SH-SY5Y (cell line): ENCODE measurements at regions not wholly inside any gene's neighbourhood (a gene's known extent, or its start where the extent isn't known, plus 50 kb on each side); places are given as distances from the start of the nearest gene placed in this dataset.

ENCODE experiments used
- GATA2 ChIP-seq: IDR thresholded peaks from 2 replicates; pipeline ENCODE4 v1.6.1; 2011; ENCODE audit warnings: mild to moderate bottlenecking, low read depth, low read length
- GATA3 ChIP-seq: IDR thresholded peaks from 2 replicates; pipeline ENCODE4 v1.6.1; 2011; ENCODE audit warnings: low read depth, mild to moderate bottlenecking, low read length, moderate library complexity

DNA sequence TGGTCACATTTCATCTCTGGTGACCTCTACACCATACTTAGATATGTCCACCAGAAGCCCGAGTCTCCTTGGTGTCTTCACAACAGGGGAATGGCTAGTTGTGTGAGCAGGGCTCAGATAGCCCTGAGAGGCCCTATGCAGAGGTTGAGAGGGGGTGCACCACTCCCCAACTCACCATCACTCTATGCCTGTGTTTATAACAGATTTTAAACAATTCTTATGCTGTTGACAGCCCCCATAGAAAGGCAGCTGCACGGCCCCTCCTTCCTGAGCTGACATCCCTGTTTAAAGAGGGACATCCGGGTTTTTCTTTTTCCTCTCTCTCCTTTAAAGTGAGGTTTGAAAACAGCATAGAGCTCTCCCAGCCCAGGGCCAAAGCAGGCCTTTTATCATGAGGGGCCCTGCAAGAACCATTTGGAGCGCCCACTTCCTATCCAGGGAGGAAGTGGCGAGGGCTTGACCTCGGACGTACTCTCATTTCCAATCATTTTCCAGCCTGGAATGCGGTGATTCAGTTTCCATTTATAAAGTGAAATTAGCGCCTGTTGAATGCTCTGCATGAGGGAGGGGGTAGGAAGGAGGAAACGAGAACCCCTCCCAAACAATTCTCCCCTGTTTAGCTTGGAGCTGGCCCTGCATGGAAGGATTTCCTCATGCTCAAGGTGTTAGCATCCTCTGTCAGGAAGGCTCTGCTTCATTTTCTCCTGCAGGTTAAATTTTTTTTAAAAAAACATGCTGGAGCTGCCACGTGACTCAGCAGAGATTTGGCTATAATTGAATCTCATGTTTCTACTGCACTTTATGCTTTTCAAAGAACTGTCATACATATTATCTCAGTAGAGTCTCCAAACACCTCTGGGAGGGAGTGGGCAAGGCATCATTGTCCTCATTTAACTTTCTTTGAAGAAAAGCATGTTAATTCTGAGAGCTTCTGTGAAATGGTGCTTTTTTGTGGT, 117.5 kb downstream of the DDX1 start:
- no peak for TF ChIP-seq GATA3
- TF ChIP-seq GATA2: no peak
